ENCODE measurements at regions not wholly inside any gene's neighbourhood (a gene's known extent, or its start where the extent isn't known, plus 50 kb on each side); places are given as distances from the start of the nearest gene placed in this dataset.
A peak's percentile ranks its signal among the peaks of the same experiment; 100 is the strongest.

GRCh38 chr7:28272461-28272877, 91.9 kb upstream of the JAZF1 start (continued):
- TF ChIP-seq JUND (IDR thresholded peaks at IDR 0.05; ENCODE audit: low read length) (no peak), HDAC2 (IDR thresholded peaks at IDR 0.05; ENCODE audit: borderline replicate concordance in 1 of 2, low read depth in 2 of 2, low read length in 2 of 2) (0 out of 4 replicates have a peak, but pooled peaks of 1 of the 2 experiments have one; percentile 59), SP4 (IDR thresholded peaks at IDR 0.05; ENCODE audit: low read length) (no peak), POU5F1 (IDR thresholded peaks at IDR 0.05; ENCODE audit: low read depth, low read length) (no peak), FOSL1 (IDR thresholded peaks at IDR 0.05; ENCODE audit: insufficient read depth, low read depth, low read length) (no peak)

Measured in H1 (cell line).